ENCODE measurements at regions not wholly inside any gene's neighbourhood (a gene's known extent, or its start where the extent isn't known, plus 50 kb on each side); places are given as distances from the start of the nearest gene placed in this dataset.
"Not testable (repeated sequence)": the region's sequence is repeated elsewhere in the genome, so short reads cannot be mapped to it uniquely, and the experiment has no call there.

- Histone ChIP-seq H3K27me3 (replicated peaks) (no peaks in the 10 kb centered on the region), H3K9me3 (replicated peaks) (no peaks in the 10 kb centered on the region), H3K36me3 (no peaks in the 10 kb centered on the region), H3K4me3 (no peak overlapping the region), H3K27ac (no peak overlapping the region), H3K4me1 (replicated peaks) (no peaks in the 10 kb centered on the region)
- no peak for DNase-seq (ENCODE audit: low read depth in 1 of 2, low spot score in 2 of 2)
These were observed 181.6 kb downstream of the TMEM132E start for GRCh38 chr17:34760931-34761495.

- DNase-seq (ENCODE audit: low read depth in 1 of 2, low spot score in 2 of 2) = no peak
- H3K4me1 ChIP-seq (replicated peaks) = no peaks in the 10 kb centered on the region
- no peak overlapping the region for H3K4me3 ChIP-seq
- H3K27me3 ChIP-seq (replicated peaks) = no peaks in the 10 kb centered on the region
- no peaks in the 10 kb centered on the region for H3K36me3 ChIP-seq
- H3K9me3 ChIP-seq (replicated peaks) = no peaks in the 10 kb centered on the region
- H3K27ac ChIP-seq = no peak overlapping the region
These were observed 179.3 kb downstream of the TMEM132E start for GRCh38 chr17:34758718-34759117.

GRCh38 chr17:34758316-34758715, 178.9 kb downstream of the TMEM132E start:
- DNase-seq (ENCODE audit: low read depth in 1 of 2, low spot score in 2 of 2) = no peak
- Histone ChIP-seq H3K27me3 (replicated peaks) (no peaks in the 10 kb centered on the region), H3K4me1 (replicated peaks) (no peaks in the 10 kb centered on the region), H3K4me3 (no peak overlapping the region), H3K9me3 (replicated peaks) (no peaks in the 10 kb centered on the region), H3K36me3 (no peaks in the 10 kb centered on the region), H3K27ac (no peak overlapping the region)

- Histone ChIP-seq H3K27ac (no peak overlapping the region), H3K4me1 (replicated peaks) (no peaks in the 10 kb centered on the region), H3K36me3 (no peaks in the 10 kb centered on the region), H3K4me3 (no peak overlapping the region), H3K27me3 (replicated peaks) (no peaks in the 10 kb centered on the region), H3K9me3 (replicated peaks) (no peaks in the 10 kb centered on the region)
- DNase-seq (ENCODE audit: low read depth in 1 of 2, low spot score in 2 of 2) = no peak
These were observed 178.2 kb downstream of the TMEM132E start for GRCh38 chr17:34757611-34758010.

- Histone ChIP-seq H3K4me1 (replicated peaks) (no peaks in the 10 kb centered on the region), H3K4me3 (no peak overlapping the region), H3K9me3 (replicated peaks) (no peaks in the 10 kb centered on the region), H3K27ac (no peak overlapping the region), H3K27me3 (replicated peaks) (no peaks in the 10 kb centered on the region), H3K36me3 (no peaks in the 10 kb centered on the region)
- no peak for DNase-seq (ENCODE audit: low read depth in 1 of 2, low spot score in 2 of 2)
These were observed 177.7 kb downstream of the TMEM132E start for GRCh38 chr17:34757106-34757505.

DNA sequence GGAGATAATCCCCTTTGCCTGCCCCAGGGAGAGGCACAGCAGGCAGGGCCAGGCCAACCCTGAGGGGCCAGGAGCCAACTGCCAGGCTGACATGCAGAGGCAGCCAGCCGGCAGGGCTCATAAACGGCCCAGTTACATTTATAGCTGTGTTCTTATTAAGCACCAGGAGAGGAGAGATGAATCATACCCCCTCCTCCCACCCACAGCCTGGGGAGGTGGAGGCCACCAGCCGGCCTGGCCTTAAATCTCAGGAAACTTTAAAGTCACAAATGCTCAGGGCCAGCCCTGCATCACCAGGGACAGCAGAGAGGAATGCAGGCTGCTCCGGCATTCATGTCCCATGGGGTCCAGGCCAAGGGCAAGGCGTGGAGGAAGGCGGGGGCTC, 177.2 kb downstream of the TMEM132E start:
- H3K4me1 ChIP-seq (replicated peaks) = no peaks in the 10 kb centered on the region
- DNase-seq (ENCODE audit: low read depth in 1 of 2, low spot score in 2 of 2) = no peak
- H3K27ac ChIP-seq = no peak overlapping the region
- H3K36me3 ChIP-seq = no peaks in the 10 kb centered on the region
- H3K27me3 ChIP-seq (replicated peaks) = no peaks in the 10 kb centered on the region
- no peak overlapping the region for H3K4me3 ChIP-seq
- H3K9me3 ChIP-seq (replicated peaks) = no peaks in the 10 kb centered on the region

GRCh38 chr17:34755981-34756636, 176.7 kb downstream of the TMEM132E start:
- Histone ChIP-seq H3K27me3 (replicated peaks) (no peaks in the 10 kb centered on the region), H3K9me3 (replicated peaks) (no peaks in the 10 kb centered on the region), H3K36me3 (no peaks in the 10 kb centered on the region), H3K4me1 (replicated peaks) (no peaks in the 10 kb centered on the region), H3K27ac (no peak overlapping the region), H3K4me3 (no peak overlapping the region)
- DNase-seq (ENCODE audit: low read depth in 1 of 2, low spot score in 2 of 2) = no peak

DNA sequence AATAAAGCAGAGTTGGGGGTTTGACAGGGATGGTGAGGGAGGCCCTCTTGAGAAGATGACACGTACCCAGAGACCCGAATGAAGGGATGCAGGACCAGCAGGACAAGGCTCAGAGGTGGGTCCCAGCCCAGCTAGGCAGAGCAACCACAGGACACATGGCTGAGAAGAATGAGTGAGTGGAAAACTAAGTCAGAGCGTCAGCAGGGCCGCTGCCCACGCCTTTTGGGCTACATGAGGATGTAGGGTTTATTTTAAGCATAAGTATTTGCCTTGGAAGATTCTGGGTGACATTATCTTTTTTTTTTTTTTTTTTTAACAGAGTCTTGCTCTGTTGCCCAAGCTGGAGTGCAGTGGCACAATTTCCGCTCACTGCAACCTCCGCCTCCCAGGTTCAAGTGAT, 176.0 kb downstream of the TMEM132E start:
- Histone ChIP-seq H3K9me3 (replicated peaks) (no peaks in the 10 kb centered on the region), H3K27ac (no peak overlapping the region), H3K4me1 (replicated peaks) (no peaks in the 10 kb centered on the region), H3K36me3 (no peaks in the 10 kb centered on the region), H3K27me3 (replicated peaks) (no peaks in the 10 kb centered on the region), H3K4me3 (no peak overlapping the region)
- DNase-seq (ENCODE audit: low read depth in 1 of 2, low spot score in 2 of 2) = no peak

GRCh38 chr17:34750004-34750403, 170.6 kb downstream of the TMEM132E start:
- Histone ChIP-seq H3K4me3 (no peak overlapping the region), H3K4me1 (replicated peaks) (no peaks in the 10 kb centered on the region), H3K36me3 (no peaks in the 10 kb centered on the region), H3K9me3 (replicated peaks) (no peaks in the 10 kb centered on the region), H3K27ac (no peak overlapping the region), H3K27me3 (replicated peaks) (no peaks in the 10 kb centered on the region)
- no peak for DNase-seq (ENCODE audit: low read depth in 1 of 2, low spot score in 2 of 2)

GRCh38 chr17:34741967-34742366, 162.6 kb downstream of the TMEM132E start:
- H3K4me3 ChIP-seq = no peak overlapping the region

GRCh38 chr17:34740565-34741520, 161.5 kb downstream of the TMEM132E start:
- H3K4me1 ChIP-seq (replicated peaks) = no peaks in the 10 kb centered on the region
- H3K36me3 ChIP-seq = no peaks in the 10 kb centered on the region
- no peaks in the 10 kb centered on the region for H3K9me3 ChIP-seq (replicated peaks)

More at GRCh38 chr17:34741967-34742366, 162.6 kb downstream of the TMEM132E start:
- Histone ChIP-seq H3K9me3 (replicated peaks) (no peaks in the 10 kb centered on the region), H3K27ac (no peak overlapping the region), H3K36me3 (no peaks in the 10 kb centered on the region), H3K27me3 (replicated peaks) (no peaks in the 10 kb centered on the region; the same call in 1 of the 2 replicates), H3K4me1 (replicated peaks) (no peaks in the 10 kb centered on the region)
- no peak for DNase-seq (ENCODE audit: low read depth in 1 of 2, low spot score in 2 of 2)

DNA sequence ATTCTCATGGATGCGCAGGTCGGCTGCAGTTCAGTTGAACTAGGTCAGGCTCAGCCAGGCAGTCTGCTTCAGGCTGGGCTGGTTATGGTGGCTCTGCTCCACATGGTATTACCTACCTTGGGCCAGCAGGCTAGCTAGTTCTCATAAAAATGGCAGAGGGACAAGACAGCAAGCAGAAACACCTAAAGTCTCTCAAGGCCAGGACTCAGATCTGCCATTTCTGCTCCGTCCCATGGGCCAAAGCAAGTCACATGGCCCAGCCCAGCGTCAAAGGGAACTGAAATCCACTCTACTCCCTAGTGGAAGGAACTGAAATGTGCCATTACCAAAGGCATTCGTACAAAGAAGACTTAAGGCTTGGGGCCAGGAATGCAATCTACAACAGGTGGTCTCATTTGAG, 160.0 kb downstream of the TMEM132E start:
- no peaks in the 10 kb centered on the region for H3K36me3 ChIP-seq
- DNase-seq (ENCODE audit: low read depth in 1 of 2, low spot score in 2 of 2) = no peak
- H3K27me3 ChIP-seq (replicated peaks) = no peaks in the 10 kb centered on the region; the same call in 1 of the 2 replicates
- H3K9me3 ChIP-seq (replicated peaks) = no peaks in the 10 kb centered on the region
- H3K4me3 ChIP-seq = no peak overlapping the region
- no peaks in the 10 kb centered on the region for H3K4me1 ChIP-seq (replicated peaks)
- H3K27ac ChIP-seq = no peak overlapping the region

More at GRCh38 chr17:34740565-34741520, 161.5 kb downstream of the TMEM132E start:
- Histone ChIP-seq H3K4me3 (no peak overlapping the region), H3K27ac (no peak overlapping the region), H3K27me3 (replicated peaks) (no peaks in the 10 kb centered on the region; the same call in 1 of the 2 replicates)
- DNase-seq (ENCODE audit: low read depth in 1 of 2, low spot score in 2 of 2) = no peak

- not testable (repeated sequence) for H3K27ac ChIP-seq; H3K4me3 ChIP-seq; DNase-seq (ENCODE audit: low read depth in 1 of 2, low spot score in 2 of 2); H3K4me1 ChIP-seq (replicated peaks); H3K9me3 ChIP-seq (replicated peaks); H3K36me3 ChIP-seq; H3K27me3 ChIP-seq (replicated peaks)
These were observed 158.3 kb downstream of the TMEM132E start for GRCh38 chr17:34737673-34738072.

DNA sequence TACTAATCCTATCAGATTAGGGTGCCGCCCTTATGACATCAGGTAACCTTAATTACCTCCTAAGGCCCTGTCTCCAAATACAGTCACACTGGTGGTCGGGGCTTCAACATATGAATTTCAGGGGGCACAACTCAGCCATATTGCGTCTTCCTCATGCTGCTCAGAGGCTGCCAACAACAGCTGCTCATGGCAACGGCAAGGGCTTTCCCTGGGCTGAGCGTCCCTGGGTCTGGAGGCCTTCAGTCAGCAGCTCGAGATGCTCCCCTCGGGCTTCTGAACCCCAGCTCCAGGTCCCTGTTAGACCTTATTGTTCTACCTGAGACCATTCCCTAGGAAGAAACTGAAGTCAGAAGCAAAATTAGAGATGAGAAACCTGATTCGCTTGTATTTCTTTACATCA, 157.2 kb downstream of the TMEM132E start:
- Histone ChIP-seq H3K4me1 (replicated peaks) (no peaks in the 10 kb centered on the region), H3K4me3 (no peak overlapping the region), H3K36me3 (no peaks in the 10 kb centered on the region), H3K27ac (no peak overlapping the region), H3K9me3 (replicated peaks) (no peaks in the 10 kb centered on the region), H3K27me3 (replicated peaks) (no peaks in the 10 kb centered on the region; the same call in 1 of the 2 replicates)
- no peak for DNase-seq (ENCODE audit: low read depth in 1 of 2, low spot score in 2 of 2)

All from SJSA1 (cell line).